ENCODE measurements at regions not wholly inside any gene's neighbourhood (a gene's known extent, or its start where the extent isn't known, plus 50 kb on each side); places are given as distances from the start of the nearest gene placed in this dataset.

GRCh38 chr2:11053546-11053945 lies 101.7 kb upstream of the SLC66A3 start:
- Histone ChIP-seq H3K9me3 (no peaks in the 10 kb centered on the region), H3K4me3 (no peak overlapping the region), H3K27ac (no peak overlapping the region), H3K27me3 (peaks cover 15% of the 10 kb centered on the region), H3K4me1 (no peaks in the 10 kb centered on the region), H3K36me3 (no peaks in the 10 kb centered on the region)
- TF ChIP-seq, protein P1, sequence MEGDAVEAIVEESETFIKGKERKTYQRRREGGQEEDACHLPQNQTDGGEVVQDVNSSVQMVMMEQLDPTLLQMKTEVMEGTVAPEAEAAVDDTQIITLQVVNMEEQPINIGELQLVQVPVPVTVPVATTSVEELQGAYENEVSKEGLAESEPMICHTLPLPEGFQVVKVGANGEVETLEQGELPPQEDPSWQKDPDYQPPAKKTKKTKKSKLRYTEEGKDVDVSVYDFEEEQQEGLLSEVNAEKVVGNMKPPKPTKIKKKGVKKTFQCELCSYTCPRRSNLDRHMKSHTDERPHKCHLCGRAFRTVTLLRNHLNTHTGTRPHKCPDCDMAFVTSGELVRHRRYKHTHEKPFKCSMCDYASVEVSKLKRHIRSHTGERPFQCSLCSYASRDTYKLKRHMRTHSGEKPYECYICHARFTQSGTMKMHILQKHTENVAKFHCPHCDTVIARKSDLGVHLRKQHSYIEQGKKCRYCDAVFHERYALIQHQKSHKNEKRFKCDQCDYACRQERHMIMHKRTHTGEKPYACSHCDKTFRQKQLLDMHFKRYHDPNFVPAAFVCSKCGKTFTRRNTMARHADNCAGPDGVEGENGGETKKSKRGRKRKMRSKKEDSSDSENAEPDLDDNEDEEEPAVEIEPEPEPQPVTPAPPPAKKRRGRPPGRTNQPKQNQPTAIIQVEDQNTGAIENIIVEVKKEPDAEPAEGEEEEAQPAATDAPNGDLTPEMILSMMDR (IDR thresholded peaks at IDR 0.05): no peak
- no peak for TF ChIP-seq EP300 (IDR thresholded peaks at IDR 0.05)
- no peak for TF ChIP-seq POLR2AphosphoS5 (IDR thresholded peaks at IDR 0.05)
- TF ChIP-seq POLR2A (IDR thresholded peaks at IDR 0.05): no peak
- no peak for ATAC-seq
- 85% methylated on average over 8 of the region's 12 CpGs; no CpG with 5 or more reads in 1 of the 2 donors for WGBS, 2 donors (ENCODE audit: low coverage in 1 of 2)

DNA sequence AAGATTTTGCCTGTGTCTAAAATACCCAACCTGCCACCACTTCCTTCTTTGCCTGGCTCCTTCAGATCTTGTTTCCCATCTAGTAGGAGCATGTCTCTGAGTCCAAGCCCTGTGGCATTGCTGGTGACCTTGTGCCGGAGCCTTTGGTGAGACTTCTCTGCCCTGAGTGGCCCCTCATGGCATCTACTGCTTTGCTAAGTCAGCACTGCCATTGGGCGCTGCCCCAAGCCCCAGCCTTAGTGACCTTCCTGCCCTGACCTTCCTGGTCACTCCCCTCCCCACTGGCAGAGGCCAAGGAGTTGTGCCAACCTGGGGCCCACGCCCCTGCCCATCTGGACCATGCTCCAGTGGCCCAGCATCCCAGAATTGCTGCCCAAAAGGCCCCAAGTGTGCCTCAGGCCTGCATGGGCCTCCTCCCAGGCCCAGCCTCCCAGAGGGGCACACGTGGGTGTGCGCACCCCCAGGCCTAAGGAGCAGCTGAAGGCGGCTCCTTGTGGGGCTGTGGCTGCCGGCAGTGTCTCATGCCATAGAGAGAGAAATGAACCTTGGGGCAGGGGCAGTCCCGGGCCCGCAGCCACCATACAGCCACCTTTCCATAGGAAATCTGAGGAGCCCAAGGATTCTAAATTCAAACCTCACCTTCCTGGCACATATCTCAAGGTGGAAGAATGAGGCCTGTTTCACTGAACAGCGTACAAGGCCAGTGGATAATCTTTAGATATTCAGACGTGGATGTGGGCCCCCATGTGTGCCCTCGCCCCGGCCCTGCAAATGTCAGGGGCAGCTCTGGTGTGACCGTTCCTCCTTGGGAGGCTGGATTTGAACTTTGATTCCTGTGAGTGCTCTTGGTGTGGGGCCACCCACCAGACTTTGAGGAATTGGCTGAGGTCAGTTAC lies 100.2 kb upstream of the SLC66A3 start:
- no peak for TF ChIP-seq EP300 (IDR thresholded peaks at IDR 0.05)
- TF ChIP-seq POLR2AphosphoS5 (IDR thresholded peaks at IDR 0.05): no peak
- Histone ChIP-seq H3K4me3 (no peak overlapping the region), H3K4me1 (no peaks in the 10 kb centered on the region), H3K36me3 (no peaks in the 10 kb centered on the region), H3K27me3 (peaks cover 15% of the 10 kb centered on the region), H3K9me3 (peaks cover 0 to under 1% (median 0%) of the 10 kb centered on the region in 3 donors), H3K27ac (no peak overlapping the region)
- 90% methylated on average over 2 of the region's 14 CpGs; no CpG with 5 or more reads in 1 of the 2 donors for WGBS, 2 donors (ENCODE audit: low coverage in 1 of 2)
- no peak for ATAC-seq

- no peaks in the 10 kb centered on the region for H3K36me3 ChIP-seq
- no peak overlapping the region for H3K4me3 ChIP-seq
- ATAC-seq: no peak
- TF ChIP-seq POLR2AphosphoS5 (IDR thresholded peaks at IDR 0.05) (no peak), EP300 (IDR thresholded peaks at IDR 0.05) (no peak), POLR2A (IDR thresholded peaks at IDR 0.05) (no peak)
- TF ChIP-seq, protein P1 (IDR thresholded peaks at IDR 0.05): no peak
- 80 to 95% methylated on average over 4 to 6 of the region's 9 CpGs for WGBS, 2 donors (ENCODE audit: low coverage in 1 of 2)
- peaks cover 15% of the 10 kb centered on the region for H3K27me3 ChIP-seq
- H3K27ac ChIP-seq: no peak overlapping the region
- H3K9me3 ChIP-seq: peaks cover 0 to 8% (median 0%) of the 10 kb centered on the region in 3 donors
- H3K4me1 ChIP-seq: no peaks in the 10 kb centered on the region
Measured at GRCh38 chr2:11055679-11056215, 99.5 kb upstream of the SLC66A3 start.

- no peak for TF ChIP-seq POLR2AphosphoS5 (IDR thresholded peaks at IDR 0.05)
- TF ChIP-seq, protein P1 (IDR thresholded peaks at IDR 0.05): no peak
- no peak for TF ChIP-seq POLR2A (IDR thresholded peaks at IDR 0.05)
- TF ChIP-seq EP300 (IDR thresholded peaks at IDR 0.05): no peak
- Histone ChIP-seq H3K4me1 (no peaks in the 10 kb centered on the region), H3K27me3 (peaks cover 15% of the 10 kb centered on the region), H3K36me3 (no peaks in the 10 kb centered on the region), H3K4me3 (no peak overlapping the region), H3K9me3 (peaks cover 0 to 15% (median 0%) of the 10 kb centered on the region in 3 donors), H3K27ac (no peak overlapping the region)
- ATAC-seq: no peak
- WGBS, 2 donors (ENCODE audit: low coverage in 1 of 2): 40 to 42% methylated on average over 3 to 6 of the region's 6 CpGs
Measured at GRCh38 chr2:11056614-11057013, 98.7 kb upstream of the SLC66A3 start.

- Histone ChIP-seq H3K27ac (no peak overlapping the region), H3K4me1 (no peaks in the 10 kb centered on the region), H3K27me3 (peaks cover 15% of the 10 kb centered on the region), H3K9me3 (peaks cover 0 to 19% (median 0%) of the 10 kb centered on the region in 3 donors), H3K4me3 (no peak overlapping the region), H3K36me3 (no peaks in the 10 kb centered on the region)
- 66 to 75% methylated on average over 4 of the region's 4 CpGs for WGBS, 2 donors (ENCODE audit: low coverage in 1 of 2)
- TF ChIP-seq POLR2AphosphoS5 (IDR thresholded peaks at IDR 0.05) (no peak), POLR2A (IDR thresholded peaks at IDR 0.05) (no peak)
- ATAC-seq: no peak
Measured at GRCh38 chr2:11057031-11057430, 98.2 kb upstream of the SLC66A3 start.

Data from gastroesophageal sphincter (tissue), 4 donors.